ENCODE measurements at regions not wholly inside any gene's neighbourhood (a gene's known extent, or its start where the extent isn't known, plus 50 kb on each side); places are given as distances from the start of the nearest gene placed in this dataset.

DNA sequence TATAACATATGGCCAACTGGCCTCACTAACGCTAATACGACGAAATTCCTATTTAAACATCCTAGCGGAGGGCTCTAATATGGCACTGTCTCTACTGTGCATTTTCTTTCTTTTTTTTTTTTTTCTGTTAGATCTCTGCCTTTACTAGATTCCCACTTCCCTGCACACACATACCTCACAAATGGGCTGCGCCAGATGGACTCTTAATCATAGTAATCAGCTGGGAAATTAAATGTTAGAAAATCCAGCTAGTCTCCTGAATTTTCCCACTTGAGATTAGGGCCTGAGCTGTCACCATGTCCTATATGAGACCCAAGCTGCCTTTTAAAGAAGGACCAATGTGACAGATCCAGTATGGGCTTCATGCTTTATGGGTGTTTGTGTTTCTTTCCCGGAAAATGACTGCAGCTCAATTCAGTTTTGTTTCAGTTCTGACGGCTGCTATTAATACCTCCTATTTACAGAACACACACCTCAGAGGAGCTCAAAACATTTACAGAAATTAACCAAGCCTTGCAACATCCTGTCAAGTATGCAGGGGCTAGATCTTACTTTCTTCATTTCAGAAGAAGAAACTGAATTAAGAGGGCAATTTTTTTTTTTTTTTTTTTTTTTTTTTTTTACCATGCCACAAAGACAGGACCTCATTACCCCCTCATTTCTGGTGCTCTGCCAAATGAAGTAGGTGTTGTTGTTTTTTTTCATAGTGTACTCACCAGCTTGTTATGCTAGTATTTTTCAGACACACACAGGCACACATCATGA, 49.8 kb upstream of the BLID start (continued):
- TF ChIP-seq, protein P1, sequence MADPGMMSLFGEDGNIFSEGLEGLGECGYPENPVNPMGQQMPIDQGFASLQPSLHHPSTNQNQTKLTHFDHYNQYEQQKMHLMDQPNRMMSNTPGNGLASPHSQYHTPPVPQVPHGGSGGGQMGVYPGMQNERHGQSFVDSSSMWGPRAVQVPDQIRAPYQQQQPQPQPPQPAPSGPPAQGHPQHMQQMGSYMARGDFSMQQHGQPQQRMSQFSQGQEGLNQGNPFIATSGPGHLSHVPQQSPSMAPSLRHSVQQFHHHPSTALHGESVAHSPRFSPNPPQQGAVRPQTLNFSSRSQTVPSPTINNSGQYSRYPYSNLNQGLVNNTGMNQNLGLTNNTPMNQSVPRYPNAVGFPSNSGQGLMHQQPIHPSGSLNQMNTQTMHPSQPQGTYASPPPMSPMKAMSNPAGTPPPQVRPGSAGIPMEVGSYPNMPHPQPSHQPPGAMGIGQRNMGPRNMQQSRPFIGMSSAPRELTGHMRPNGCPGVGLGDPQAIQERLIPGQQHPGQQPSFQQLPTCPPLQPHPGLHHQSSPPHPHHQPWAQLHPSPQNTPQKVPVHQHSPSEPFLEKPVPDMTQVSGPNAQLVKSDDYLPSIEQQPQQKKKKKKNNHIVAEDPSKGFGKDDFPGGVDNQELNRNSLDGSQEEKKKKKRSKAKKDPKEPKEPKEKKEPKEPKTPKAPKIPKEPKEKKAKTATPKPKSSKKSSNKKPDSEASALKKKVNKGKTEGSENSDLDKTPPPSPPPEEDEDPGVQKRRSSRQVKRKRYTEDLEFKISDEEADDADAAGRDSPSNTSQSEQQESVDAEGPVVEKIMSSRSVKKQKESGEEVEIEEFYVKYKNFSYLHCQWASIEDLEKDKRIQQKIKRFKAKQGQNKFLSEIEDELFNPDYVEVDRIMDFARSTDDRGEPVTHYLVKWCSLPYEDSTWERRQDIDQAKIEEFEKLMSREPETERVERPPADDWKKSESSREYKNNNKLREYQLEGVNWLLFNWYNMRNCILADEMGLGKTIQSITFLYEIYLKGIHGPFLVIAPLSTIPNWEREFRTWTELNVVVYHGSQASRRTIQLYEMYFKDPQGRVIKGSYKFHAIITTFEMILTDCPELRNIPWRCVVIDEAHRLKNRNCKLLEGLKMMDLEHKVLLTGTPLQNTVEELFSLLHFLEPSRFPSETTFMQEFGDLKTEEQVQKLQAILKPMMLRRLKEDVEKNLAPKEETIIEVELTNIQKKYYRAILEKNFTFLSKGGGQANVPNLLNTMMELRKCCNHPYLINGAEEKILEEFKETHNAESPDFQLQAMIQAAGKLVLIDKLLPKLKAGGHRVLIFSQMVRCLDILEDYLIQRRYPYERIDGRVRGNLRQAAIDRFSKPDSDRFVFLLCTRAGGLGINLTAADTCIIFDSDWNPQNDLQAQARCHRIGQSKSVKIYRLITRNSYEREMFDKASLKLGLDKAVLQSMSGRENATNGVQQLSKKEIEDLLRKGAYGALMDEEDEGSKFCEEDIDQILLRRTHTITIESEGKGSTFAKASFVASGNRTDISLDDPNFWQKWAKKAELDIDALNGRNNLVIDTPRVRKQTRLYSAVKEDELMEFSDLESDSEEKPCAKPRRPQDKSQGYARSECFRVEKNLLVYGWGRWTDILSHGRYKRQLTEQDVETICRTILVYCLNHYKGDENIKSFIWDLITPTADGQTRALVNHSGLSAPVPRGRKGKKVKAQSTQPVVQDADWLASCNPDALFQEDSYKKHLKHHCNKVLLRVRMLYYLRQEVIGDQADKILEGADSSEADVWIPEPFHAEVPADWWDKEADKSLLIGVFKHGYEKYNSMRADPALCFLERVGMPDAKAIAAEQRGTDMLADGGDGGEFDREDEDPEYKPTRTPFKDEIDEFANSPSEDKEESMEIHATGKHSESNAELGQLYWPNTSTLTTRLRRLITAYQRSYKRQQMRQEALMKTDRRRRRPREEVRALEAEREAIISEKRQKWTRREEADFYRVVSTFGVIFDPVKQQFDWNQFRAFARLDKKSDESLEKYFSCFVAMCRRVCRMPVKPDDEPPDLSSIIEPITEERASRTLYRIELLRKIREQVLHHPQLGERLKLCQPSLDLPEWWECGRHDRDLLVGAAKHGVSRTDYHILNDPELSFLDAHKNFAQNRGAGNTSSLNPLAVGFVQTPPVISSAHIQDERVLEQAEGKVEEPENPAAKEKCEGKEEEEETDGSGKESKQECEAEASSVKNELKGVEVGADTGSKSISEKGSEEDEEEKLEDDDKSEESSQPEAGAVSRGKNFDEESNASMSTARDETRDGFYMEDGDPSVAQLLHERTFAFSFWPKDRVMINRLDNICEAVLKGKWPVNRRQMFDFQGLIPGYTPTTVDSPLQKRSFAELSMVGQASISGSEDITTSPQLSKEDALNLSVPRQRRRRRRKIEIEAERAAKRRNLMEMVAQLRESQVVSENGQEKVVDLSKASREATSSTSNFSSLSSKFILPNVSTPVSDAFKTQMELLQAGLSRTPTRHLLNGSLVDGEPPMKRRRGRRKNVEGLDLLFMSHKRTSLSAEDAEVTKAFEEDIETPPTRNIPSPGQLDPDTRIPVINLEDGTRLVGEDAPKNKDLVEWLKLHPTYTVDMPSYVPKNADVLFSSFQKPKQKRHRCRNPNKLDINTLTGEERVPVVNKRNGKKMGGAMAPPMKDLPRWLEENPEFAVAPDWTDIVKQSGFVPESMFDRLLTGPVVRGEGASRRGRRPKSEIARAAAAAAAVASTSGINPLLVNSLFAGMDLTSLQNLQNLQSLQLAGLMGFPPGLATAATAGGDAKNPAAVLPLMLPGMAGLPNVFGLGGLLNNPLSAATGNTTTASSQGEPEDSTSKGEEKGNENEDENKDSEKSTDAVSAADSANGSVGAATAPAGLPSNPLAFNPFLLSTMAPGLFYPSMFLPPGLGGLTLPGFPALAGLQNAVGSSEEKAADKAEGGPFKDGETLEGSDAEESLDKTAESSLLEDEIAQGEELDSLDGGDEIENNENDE (IDR thresholded peaks at IDR 0.05; ENCODE audit: insufficient replicate concordance, low read length), result no peak
- TF ChIP-seq BCL11A (IDR thresholded peaks at IDR 0.05; ENCODE audit: low read depth in 2 of 2, low read length in 2 of 2), result no peak
- TF ChIP-seq, protein P2, sequence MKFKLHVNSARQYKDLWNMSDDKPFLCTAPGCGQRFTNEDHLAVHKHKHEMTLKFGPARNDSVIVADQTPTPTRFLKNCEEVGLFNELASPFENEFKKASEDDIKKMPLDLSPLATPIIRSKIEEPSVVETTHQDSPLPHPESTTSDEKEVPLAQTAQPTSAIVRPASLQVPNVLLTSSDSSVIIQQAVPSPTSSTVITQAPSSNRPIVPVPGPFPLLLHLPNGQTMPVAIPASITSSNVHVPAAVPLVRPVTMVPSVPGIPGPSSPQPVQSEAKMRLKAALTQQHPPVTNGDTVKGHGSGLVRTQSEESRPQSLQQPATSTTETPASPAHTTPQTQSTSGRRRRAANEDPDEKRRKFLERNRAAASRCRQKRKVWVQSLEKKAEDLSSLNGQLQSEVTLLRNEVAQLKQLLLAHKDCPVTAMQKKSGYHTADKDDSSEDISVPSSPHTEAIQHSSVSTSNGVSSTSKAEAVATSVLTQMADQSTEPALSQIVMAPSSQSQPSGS (IDR thresholded peaks at IDR 0.05; ENCODE audit: low read length), result no peak
- TF ChIP-seq SRF (IDR thresholded peaks at IDR 0.05; ENCODE audit: low read depth, low read length), result no peak
- no peak for TF ChIP-seq SP1 (IDR thresholded peaks at IDR 0.05; ENCODE audit: low read depth, low read length)
- TF ChIP-seq KDM4A (IDR thresholded peaks at IDR 0.05; ENCODE audit: low read depth, low read length, severe bottlenecking), result no peak
- TF ChIP-seq NANOG (IDR thresholded peaks at IDR 0.05; ENCODE audit: insufficient read depth, low read depth, low read length, poor library complexity, severe bottlenecking), result no peak

Data from H1 (cell line).